Smooth muscle cell (in vitro differentiated cells): ENCODE measurements at regions not wholly inside any gene's neighbourhood (a gene's known extent, or its start where the extent isn't known, plus 50 kb on each side); places are given as distances from the start of the nearest gene placed in this dataset.

Experiments used
- DNase-seq: peaks from one replicate; lab custom pipeline; 2025; ENCODE audit not compliant: unreplicated experiment; lab: John Stamatoyannopoulos, UW
- H2AFZ ChIP-seq: fragments of 200-600 bp; sonication (generic); 2 replicates; pipeline ENCODE4 v1.6.0; 2016; ENCODE audit warnings: antibody characterized with exemption, low read depth, mild to moderate bottlenecking
- H3F3A ChIP-seq: fragments of 200-600 bp; sonication (generic); 2 replicates; pipeline ENCODE4 v1.6.0; 2017; ENCODE audit warnings: antibody characterized with exemption, low read depth
- H3K27ac ChIP-seq: fragments of 200-600 bp; sonication (generic); 2 replicates; pipeline ENCODE4 v1.5.1; 2016; ENCODE audit warnings: low read depth, mild to moderate bottlenecking
- H3K27me3 ChIP-seq: fragments of 200-600 bp; sonication (generic); 2 replicates; pipeline ENCODE4 v1.6.1; 2016; ENCODE audit warnings: low read depth, mild to moderate bottlenecking
- H3K36me3 ChIP-seq: fragments of 200-600 bp; sonication (generic); 2 replicates; pipeline ENCODE4 v1.5.1; 2016; ENCODE audit warnings: low read depth
- H3K4me1 ChIP-seq: fragments of 200-600 bp; sonication (generic); 2 replicates; pipeline ENCODE4 v1.5.1; 2016; ENCODE audit warnings: low read depth
- H3K4me2 ChIP-seq: fragments of 200-600 bp; sonication (generic); 2 replicates; pipeline ENCODE4 v1.6.0; 2016; ENCODE audit warnings: mild to moderate bottlenecking
- H3K4me3 ChIP-seq: fragments of 200-600 bp; sonication (generic); 2 replicates; pipeline ENCODE4 v1.5.1; 2016; ENCODE audit warnings: mild to moderate bottlenecking
- H3K79me2 ChIP-seq: fragments of 200-600 bp; sonication (generic); 2 replicates; pipeline ENCODE4 v1.6.0; 2016; ENCODE audit warnings: low read depth, mild to moderate bottlenecking
- H3K9ac ChIP-seq: fragments of 200-600 bp; sonication (generic); 2 replicates; pipeline ENCODE4 v1.6.0; 2016; ENCODE audit warnings: low read depth
- H3K9me3 ChIP-seq: fragments of 200-600 bp; sonication (generic); replicated peaks from 2 replicates; pipeline ENCODE4 v1.5.1; 2016; ENCODE audit warnings: low read depth
- H4K20me1 ChIP-seq: fragments of 200-600 bp; sonication (generic); 2 replicates; pipeline ENCODE4 v1.6.0; 2016; ENCODE audit warnings: low read depth
- WGBS: methylation state at CpG from one replicate; pipeline ENCODE4 v1.1.7; 2016; ENCODE audit warnings: low lambda C conversion rate; 5-methylcytosine and 5-hydroxymethylcytosine counted together
- TF ChIP-seq, protein P1 (sequence below): fragments of 200-600 bp; sonication (generic); IDR thresholded peaks from 2 replicates; pipeline ENCODE4 v1.5.1; 2017; ENCODE audit warnings: borderline replicate concordance, mild to moderate bottlenecking, antibody characterized with exemption; ENCODE audit not compliant: insufficient read depth, poor library complexity, severe bottlenecking

- WGBS, result 95% methylated on average over 7 of the region's 7 CpGs
- TF ChIP-seq, protein P1, sequence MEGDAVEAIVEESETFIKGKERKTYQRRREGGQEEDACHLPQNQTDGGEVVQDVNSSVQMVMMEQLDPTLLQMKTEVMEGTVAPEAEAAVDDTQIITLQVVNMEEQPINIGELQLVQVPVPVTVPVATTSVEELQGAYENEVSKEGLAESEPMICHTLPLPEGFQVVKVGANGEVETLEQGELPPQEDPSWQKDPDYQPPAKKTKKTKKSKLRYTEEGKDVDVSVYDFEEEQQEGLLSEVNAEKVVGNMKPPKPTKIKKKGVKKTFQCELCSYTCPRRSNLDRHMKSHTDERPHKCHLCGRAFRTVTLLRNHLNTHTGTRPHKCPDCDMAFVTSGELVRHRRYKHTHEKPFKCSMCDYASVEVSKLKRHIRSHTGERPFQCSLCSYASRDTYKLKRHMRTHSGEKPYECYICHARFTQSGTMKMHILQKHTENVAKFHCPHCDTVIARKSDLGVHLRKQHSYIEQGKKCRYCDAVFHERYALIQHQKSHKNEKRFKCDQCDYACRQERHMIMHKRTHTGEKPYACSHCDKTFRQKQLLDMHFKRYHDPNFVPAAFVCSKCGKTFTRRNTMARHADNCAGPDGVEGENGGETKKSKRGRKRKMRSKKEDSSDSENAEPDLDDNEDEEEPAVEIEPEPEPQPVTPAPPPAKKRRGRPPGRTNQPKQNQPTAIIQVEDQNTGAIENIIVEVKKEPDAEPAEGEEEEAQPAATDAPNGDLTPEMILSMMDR, result no peak
- Histone ChIP-seq H3F3A (no peaks in the 10 kb centered on the region), H3K4me2 (no peak overlapping the region), H3K27ac (no peak overlapping the region), H3K79me2 (no peaks in the 10 kb centered on the region), H3K36me3 (no peaks in the 10 kb centered on the region), H2AFZ (no peak overlapping the region), H3K4me1 (no peaks in the 10 kb centered on the region), H3K4me3 (no peak overlapping the region), H3K9ac (no peak overlapping the region), H3K27me3 (no peaks in the 10 kb centered on the region), H3K9me3 (no peaks in the 10 kb centered on the region), H4K20me1 (no peaks in the 10 kb centered on the region)
- no peak for DNase-seq
Measured at GRCh38 chr9:6695121-6695814, 49.7 kb upstream of the GLDC start.
